ENCODE measurements at regions not wholly inside any gene's neighbourhood (a gene's known extent, or its start where the extent isn't known, plus 50 kb on each side); places are given as distances from the start of the nearest gene placed in this dataset.
"Not testable (repeated sequence)": the region's sequence is repeated elsewhere in the genome, so short reads cannot be mapped to it uniquely, and the experiment has no call there.

- Histone ChIP-seq H3K4me1 (ENCODE audit: control insufficient read depth, insufficient read depth, low read length) (no peaks in the 10 kb centered on the region), H3K36me3 (ENCODE audit: control insufficient read depth, insufficient read depth, low read length) (no peaks in the 10 kb centered on the region), H3K4me3 (ENCODE audit: low read depth, low read length) (no peak overlapping the region), H3K27me3 (ENCODE audit: control insufficient read depth, insufficient read depth, low read length) (no peaks in the 10 kb centered on the region), H3K27ac (ENCODE audit: low read depth, low read length) (no peak overlapping the region), H3K9me3 (ENCODE audit: control insufficient read depth, insufficient read depth, low read length) (peaks cover 3% of the 10 kb centered on the region)
- DNase-seq (ENCODE audit: low read depth in 4 of 6, low spot score in 6 of 6): no peak
- 88% methylated on average over 4 of the region's 4 CpGs for WGBS (ENCODE audit: insufficient coverage)
Observed at GRCh38 chr4:181018472-181018871, 1224.7 kb upstream of the TENM3 start.

GRCh38 chr4:181018913-181019312 is 1224.3 kb upstream of the TENM3 start:
- DNase-seq (ENCODE audit: low read depth in 4 of 6, low spot score in 6 of 6): peak in 1 of 6 donors; percentile 7
- no peaks in the 10 kb centered on the region for H3K4me1 ChIP-seq (ENCODE audit: control insufficient read depth, insufficient read depth, low read length)
- no peaks in the 10 kb centered on the region for H3K36me3 ChIP-seq (ENCODE audit: control insufficient read depth, insufficient read depth, low read length)
- H3K27ac ChIP-seq (ENCODE audit: low read depth, low read length): no peak overlapping the region
- H3K4me3 ChIP-seq (ENCODE audit: low read depth, low read length): no peak overlapping the region
- peaks cover 3% of the 10 kb centered on the region for H3K9me3 ChIP-seq (ENCODE audit: control insufficient read depth, insufficient read depth, low read length)
- H3K27me3 ChIP-seq (ENCODE audit: control insufficient read depth, insufficient read depth, low read length): no peaks in the 10 kb centered on the region
- 62% methylated on average over 2 of the region's 5 CpGs for WGBS (ENCODE audit: insufficient coverage)

- no peaks in the 10 kb centered on the region for H3K9me3 ChIP-seq (ENCODE audit: control insufficient read depth, insufficient read depth, low read length)
- no peak overlapping the region for H3K4me3 ChIP-seq (ENCODE audit: low read depth, low read length)
- no peaks in the 10 kb centered on the region for H3K27me3 ChIP-seq (ENCODE audit: control insufficient read depth, insufficient read depth, low read length)
- no peak for DNase-seq (ENCODE audit: low read depth in 4 of 6, low spot score in 6 of 6)
- H3K36me3 ChIP-seq (ENCODE audit: control insufficient read depth, insufficient read depth, low read length): no peaks in the 10 kb centered on the region
- no peaks in the 10 kb centered on the region for H3K4me1 ChIP-seq (ENCODE audit: control insufficient read depth, insufficient read depth, low read length)
- WGBS (ENCODE audit: insufficient coverage): no CpG with 5 or more reads among the region's 3 CpGs
- H3K27ac ChIP-seq (ENCODE audit: low read depth, low read length): no peak overlapping the region
Observed at GRCh38 chr4:181020456-181020855, 1222.7 kb upstream of the TENM3 start.

GRCh38 chr4:181021213-181021612 is 1222.0 kb upstream of the TENM3 start:
- no peaks in the 10 kb centered on the region for H3K27me3 ChIP-seq (ENCODE audit: control insufficient read depth, insufficient read depth, low read length)
- no CpG with 5 or more reads among the region's 1 CpG for WGBS (ENCODE audit: insufficient coverage)
- H3K27ac ChIP-seq (ENCODE audit: low read depth, low read length): no peak overlapping the region
- no peak overlapping the region for H3K4me3 ChIP-seq (ENCODE audit: low read depth, low read length)
- no peaks in the 10 kb centered on the region for H3K4me1 ChIP-seq (ENCODE audit: control insufficient read depth, insufficient read depth, low read length)
- no peaks in the 10 kb centered on the region for H3K9me3 ChIP-seq (ENCODE audit: control insufficient read depth, insufficient read depth, low read length)
- no peak for DNase-seq (ENCODE audit: low read depth in 4 of 6, low spot score in 6 of 6)
- no peaks in the 10 kb centered on the region for H3K36me3 ChIP-seq (ENCODE audit: control insufficient read depth, insufficient read depth, low read length)

GRCh38 chr4:181030135-181030921 is 1212.9 kb upstream of the TENM3 start:
- H3K4me1 ChIP-seq (ENCODE audit: control insufficient read depth, insufficient read depth, low read length); DNase-seq (ENCODE audit: low read depth in 4 of 6, low spot score in 6 of 6): not testable (repeated sequence)

GRCh38 chr4:181030961-181031360 is 1212.2 kb upstream of the TENM3 start:
- DNase-seq (ENCODE audit: low read depth in 4 of 6, low spot score in 6 of 6): no peak
- 97% methylated on average over 6 of the region's 7 CpGs for WGBS (ENCODE audit: insufficient coverage)
- H3K4me3 ChIP-seq (ENCODE audit: low read depth, low read length): no peak overlapping the region
- no peaks in the 10 kb centered on the region for H3K9me3 ChIP-seq (ENCODE audit: control insufficient read depth, insufficient read depth, low read length)
- no peaks in the 10 kb centered on the region for H3K27me3 ChIP-seq (ENCODE audit: control insufficient read depth, insufficient read depth, low read length)
- H3K27ac ChIP-seq (ENCODE audit: low read depth, low read length): no peak overlapping the region
- H3K36me3 ChIP-seq (ENCODE audit: control insufficient read depth, insufficient read depth, low read length): no peaks in the 10 kb centered on the region
- H3K4me1 ChIP-seq (ENCODE audit: control insufficient read depth, insufficient read depth, low read length): no peaks in the 10 kb centered on the region

More at GRCh38 chr4:181030135-181030921, 1212.9 kb upstream of the TENM3 start:
- H3K36me3 ChIP-seq (ENCODE audit: control insufficient read depth, insufficient read depth, low read length); H3K9me3 ChIP-seq (ENCODE audit: control insufficient read depth, insufficient read depth, low read length); H3K4me3 ChIP-seq (ENCODE audit: low read depth, low read length); H3K27ac ChIP-seq (ENCODE audit: low read depth, low read length); H3K27me3 ChIP-seq (ENCODE audit: control insufficient read depth, insufficient read depth, low read length): not testable (repeated sequence)
- WGBS (ENCODE audit: insufficient coverage): 95% methylated on average over 12 of the region's 14 CpGs

GRCh38 chr4:181043486-181043885 is 1199.7 kb upstream of the TENM3 start:
- DNase-seq (ENCODE audit: low read depth in 4 of 6, low spot score in 6 of 6): peak in 1 of 6 donors; percentile 24
- Histone ChIP-seq H3K36me3 (ENCODE audit: control insufficient read depth, insufficient read depth, low read length) (no peaks in the 10 kb centered on the region), H3K27ac (ENCODE audit: low read depth, low read length) (no peak overlapping the region), H3K4me1 (ENCODE audit: control insufficient read depth, insufficient read depth, low read length) (no peaks in the 10 kb centered on the region), H3K4me3 (ENCODE audit: low read depth, low read length) (no peak overlapping the region), H3K27me3 (ENCODE audit: control insufficient read depth, insufficient read depth, low read length) (no peaks in the 10 kb centered on the region), H3K9me3 (ENCODE audit: control insufficient read depth, insufficient read depth, low read length) (no peaks in the 10 kb centered on the region)
- 94% methylated on average over 3 of the region's 4 CpGs for WGBS (ENCODE audit: insufficient coverage)

- WGBS (ENCODE audit: insufficient coverage): 86% methylated on average over 7 of the region's 9 CpGs
- Histone ChIP-seq H3K27ac (ENCODE audit: low read depth, low read length) (no peak overlapping the region), H3K36me3 (ENCODE audit: control insufficient read depth, insufficient read depth, low read length) (no peaks in the 10 kb centered on the region), H3K27me3 (ENCODE audit: control insufficient read depth, insufficient read depth, low read length) (no peaks in the 10 kb centered on the region), H3K9me3 (ENCODE audit: control insufficient read depth, insufficient read depth, low read length) (no peaks in the 10 kb centered on the region), H3K4me1 (ENCODE audit: control insufficient read depth, insufficient read depth, low read length) (no peaks in the 10 kb centered on the region), H3K4me3 (ENCODE audit: low read depth, low read length) (no peak overlapping the region)
- no peak for DNase-seq (ENCODE audit: low read depth in 4 of 6, low spot score in 6 of 6)
Observed at GRCh38 chr4:181046809-181047208, 1196.4 kb upstream of the TENM3 start.

- no peak overlapping the region for H3K4me3 ChIP-seq (ENCODE audit: low read depth, low read length)
- DNase-seq (ENCODE audit: low read depth in 4 of 6, low spot score in 6 of 6): peak in 4 of 6 donors; percentile 1 to 92 (median 33)
- H3K27ac ChIP-seq (ENCODE audit: low read depth, low read length): no peak overlapping the region
- no peaks in the 10 kb centered on the region for H3K9me3 ChIP-seq (ENCODE audit: control insufficient read depth, insufficient read depth, low read length)
- H3K27me3 ChIP-seq (ENCODE audit: control insufficient read depth, insufficient read depth, low read length): no peaks in the 10 kb centered on the region
- H3K4me1 ChIP-seq (ENCODE audit: control insufficient read depth, insufficient read depth, low read length): no peaks in the 10 kb centered on the region
- H3K36me3 ChIP-seq (ENCODE audit: control insufficient read depth, insufficient read depth, low read length): no peaks in the 10 kb centered on the region
Observed at GRCh38 chr4:181051931-181052330, 1191.3 kb upstream of the TENM3 start.

- Histone ChIP-seq H3K27ac (ENCODE audit: low read depth, low read length) (no peak overlapping the region), H3K4me3 (ENCODE audit: low read depth, low read length) (no peak overlapping the region), H3K36me3 (ENCODE audit: control insufficient read depth, insufficient read depth, low read length) (no peaks in the 10 kb centered on the region), H3K4me1 (ENCODE audit: control insufficient read depth, insufficient read depth, low read length) (no peaks in the 10 kb centered on the region), H3K9me3 (ENCODE audit: control insufficient read depth, insufficient read depth, low read length) (no peaks in the 10 kb centered on the region), H3K27me3 (ENCODE audit: control insufficient read depth, insufficient read depth, low read length) (no peaks in the 10 kb centered on the region)
- DNase-seq (ENCODE audit: low read depth in 4 of 6, low spot score in 6 of 6): no peak
- no CpG with 5 or more reads among the region's 1 CpG for WGBS (ENCODE audit: insufficient coverage)
Observed at GRCh38 chr4:181061787-181062186, 1181.4 kb upstream of the TENM3 start.

Measured in spinal cord (tissue), 9 donors.